GM20431 (cell line): ENCODE measurements at regions not wholly inside any gene's neighbourhood (a gene's known extent, or its start where the extent isn't known, plus 50 kb on each side); places are given as distances from the start of the nearest gene placed in this dataset.
"Not testable (repeated sequence)": the region's sequence is repeated elsewhere in the genome, so short reads cannot be mapped to it uniquely, and the experiment has no call there.

Source experiments
- in situ Hi-C: fragments of 300-500 bp; cut with MseI, MboI; formaldehyde crosslinking; loops from one replicate; pipeline ENCODE4 v1.15.0; 2020; ENCODE audit warnings: low sequenced_read_pairs; ENCODE audit not compliant: unreplicated experiment

DNA sequence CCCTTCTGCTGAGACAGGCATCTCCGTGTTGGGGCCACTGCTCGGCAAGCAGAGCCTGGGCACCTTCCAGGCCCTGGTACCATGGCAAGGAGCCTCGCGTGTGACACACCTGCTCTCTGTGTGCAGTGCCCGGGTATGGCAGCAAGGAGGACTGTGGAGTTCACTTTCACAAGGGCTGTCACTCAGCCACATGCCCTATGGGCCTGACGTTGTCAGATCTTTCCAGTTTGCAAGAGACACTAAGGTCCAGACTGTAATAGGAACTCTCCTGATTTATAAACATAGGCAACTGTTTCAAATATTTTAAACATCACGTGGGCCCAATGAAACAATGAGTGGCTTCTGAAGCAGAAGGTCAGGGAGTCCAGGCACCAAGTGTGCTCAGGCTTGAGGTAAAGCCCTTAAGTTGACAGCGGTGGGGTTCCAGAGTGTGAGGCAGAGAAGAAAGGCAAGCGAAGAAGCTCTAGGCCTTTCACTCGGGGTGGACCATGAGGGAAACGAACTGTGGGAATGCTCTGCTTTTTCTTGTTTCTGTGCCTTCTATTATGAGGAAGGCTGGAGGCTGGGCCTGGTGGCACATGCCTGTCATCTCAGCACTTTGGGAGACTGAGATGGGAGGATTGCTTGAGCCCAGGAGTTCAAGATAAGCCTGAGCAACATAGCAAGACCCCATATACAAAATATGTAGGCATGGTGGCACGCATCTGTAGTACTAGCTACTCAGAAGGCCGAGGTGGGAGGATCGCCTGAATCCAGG is 108.6 kb upstream of the TRIM2 start:
- in situ Hi-C loops, result no loop called here

DNA sequence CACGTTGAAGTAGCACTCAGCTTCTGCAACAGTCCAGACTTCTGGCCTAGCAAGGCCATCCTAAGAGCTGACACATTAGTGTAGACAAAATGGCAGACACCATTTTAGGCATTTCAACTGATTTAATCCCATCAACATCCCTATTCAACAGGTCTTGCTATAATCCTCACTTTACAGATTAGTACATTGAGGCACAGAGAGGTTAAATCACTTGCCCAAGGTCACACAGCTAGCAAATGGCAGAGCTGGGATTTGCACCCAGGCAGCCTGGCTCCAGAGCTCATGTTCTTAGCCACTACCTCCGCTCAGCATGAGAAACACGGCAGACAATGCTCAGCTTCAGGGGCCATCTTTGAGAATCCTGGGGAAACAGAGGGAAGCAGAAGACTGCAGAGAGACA is 107.9 kb upstream of the TRIM2 start:
- in situ Hi-C loops, result no loop called here

DNA sequence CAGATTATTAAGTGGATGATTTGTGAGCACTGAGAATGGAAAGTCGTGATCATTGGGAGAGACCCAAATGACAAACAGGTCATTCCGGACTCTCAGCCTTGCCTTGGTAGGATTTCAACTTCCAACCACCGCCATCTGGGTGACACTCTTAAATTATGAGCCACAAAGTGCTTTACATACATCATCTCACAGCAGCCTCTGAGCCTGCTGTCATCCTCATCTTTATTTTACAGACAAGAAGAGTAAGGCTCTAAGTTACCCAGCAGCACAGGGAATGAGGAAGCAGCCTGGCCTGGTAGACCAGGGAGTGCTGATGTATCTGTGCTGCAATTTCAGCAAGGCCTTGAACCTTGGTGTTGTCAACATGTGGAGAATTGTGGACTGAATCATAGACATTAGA is 105.8 kb upstream of the TRIM2 start:
- in situ Hi-C loops, result no loop called here

DNA sequence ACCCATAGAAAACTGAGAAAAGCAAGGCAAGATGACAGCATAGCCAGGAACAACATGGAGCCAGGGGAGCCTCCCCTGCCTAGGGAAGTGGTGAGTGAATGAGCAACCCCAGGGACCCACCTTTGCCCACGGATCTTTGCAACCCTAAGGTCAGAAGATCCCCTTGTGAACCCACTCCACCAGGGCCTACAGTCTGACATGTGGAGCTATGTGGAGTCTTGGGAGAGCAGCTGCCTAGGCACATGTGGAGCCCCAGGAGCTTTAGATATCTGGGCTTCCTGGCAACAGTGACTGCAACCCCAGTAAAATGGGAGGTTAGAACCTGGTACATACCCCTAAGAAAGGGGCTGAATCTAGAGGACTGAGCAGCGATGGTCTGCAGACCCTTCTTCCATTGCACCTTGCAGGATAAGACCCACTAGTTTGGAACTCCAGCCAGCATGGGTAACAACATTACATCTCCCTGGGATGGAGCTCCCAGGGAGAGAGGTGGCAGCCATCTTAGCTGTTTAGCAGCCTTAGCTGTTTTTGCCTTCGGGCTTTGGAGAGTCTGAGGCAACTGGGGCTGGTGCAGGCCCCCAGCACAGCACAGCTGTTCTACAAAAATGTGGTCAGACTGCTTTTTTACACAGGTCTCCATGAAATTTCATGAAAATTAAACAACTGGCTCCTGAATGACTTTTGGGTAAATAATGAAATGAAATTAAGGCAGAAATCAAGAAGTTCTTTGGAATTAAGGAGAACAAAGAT is 104.7 kb upstream of the TRIM2 start:
- in situ Hi-C loops, result no loop called here

- in situ Hi-C loops, result not testable (repeated sequence)
Measured at GRCh38 chr4:153106736-153107135, 97.5 kb upstream of the TRIM2 start.

- in situ Hi-C loops, result no loop called here
Measured at GRCh38 chr4:153107246-153107645, 97.0 kb upstream of the TRIM2 start.

DNA sequence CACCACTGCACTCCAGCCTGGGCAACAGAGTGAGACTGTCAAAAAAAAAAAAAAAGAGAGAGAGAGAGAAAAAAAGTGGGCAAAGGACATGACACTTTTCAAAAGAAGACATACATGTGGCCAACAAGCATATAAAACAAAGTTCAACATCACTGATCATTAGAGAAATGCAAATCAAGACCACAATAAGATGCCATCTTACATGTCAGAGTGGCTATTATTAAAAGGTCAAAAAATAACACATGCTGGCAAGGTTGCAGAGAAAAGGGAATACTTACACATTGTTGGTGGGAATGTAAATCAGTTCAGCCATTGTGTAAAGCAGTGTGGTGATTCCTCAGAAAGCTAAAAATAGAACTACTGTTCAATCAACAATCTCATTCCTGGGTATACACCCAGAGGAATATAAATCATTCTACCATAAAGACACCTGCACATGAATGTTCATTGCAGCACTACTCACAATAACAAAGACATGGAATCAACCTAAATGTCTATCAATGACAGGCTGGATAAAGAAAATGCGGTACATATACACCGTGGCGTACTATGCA is 94.9 kb upstream of the TRIM2 start:
- in situ Hi-C loops, result no loop called here

GRCh38 chr4:153110739-153111138 is 93.5 kb upstream of the TRIM2 start:
- in situ Hi-C loops, result no loop called here

- in situ Hi-C loops, result no loop called here
Measured at GRCh38 chr4:153111426-153112040, 92.7 kb upstream of the TRIM2 start.

DNA sequence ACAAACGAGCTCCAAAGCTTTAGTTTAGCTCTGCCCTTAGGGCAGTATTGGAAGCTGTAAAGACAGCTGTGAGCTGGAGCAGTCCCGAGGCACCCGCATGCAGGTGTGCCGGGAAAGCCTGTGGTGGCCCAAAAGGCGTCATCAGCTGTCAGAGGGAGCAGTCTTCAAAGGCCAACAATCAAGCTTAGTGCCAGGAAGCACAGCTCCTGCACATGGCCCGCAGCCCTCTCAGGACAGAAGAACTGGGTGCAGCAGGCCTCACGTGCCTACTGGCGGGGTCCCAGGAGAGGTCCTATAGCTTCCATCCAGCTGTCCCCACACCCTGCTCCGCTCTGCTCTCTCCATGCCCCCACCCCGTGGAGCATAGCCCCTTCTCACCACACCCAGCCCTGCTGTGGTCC is 92.2 kb upstream of the TRIM2 start:
- in situ Hi-C loops, result no loop called here

GRCh38 chr4:153113061-153113837 is 91.0 kb upstream of the TRIM2 start:
- in situ Hi-C loops, result no loop called here

GRCh38 chr4:153113838-153114105 is 90.5 kb upstream of the TRIM2 start:
- in situ Hi-C loops, result no loop called here

GRCh38 chr4:153114771-153115321 is 89.4 kb upstream of the TRIM2 start:
- in situ Hi-C loops, result no loop called here

DNA sequence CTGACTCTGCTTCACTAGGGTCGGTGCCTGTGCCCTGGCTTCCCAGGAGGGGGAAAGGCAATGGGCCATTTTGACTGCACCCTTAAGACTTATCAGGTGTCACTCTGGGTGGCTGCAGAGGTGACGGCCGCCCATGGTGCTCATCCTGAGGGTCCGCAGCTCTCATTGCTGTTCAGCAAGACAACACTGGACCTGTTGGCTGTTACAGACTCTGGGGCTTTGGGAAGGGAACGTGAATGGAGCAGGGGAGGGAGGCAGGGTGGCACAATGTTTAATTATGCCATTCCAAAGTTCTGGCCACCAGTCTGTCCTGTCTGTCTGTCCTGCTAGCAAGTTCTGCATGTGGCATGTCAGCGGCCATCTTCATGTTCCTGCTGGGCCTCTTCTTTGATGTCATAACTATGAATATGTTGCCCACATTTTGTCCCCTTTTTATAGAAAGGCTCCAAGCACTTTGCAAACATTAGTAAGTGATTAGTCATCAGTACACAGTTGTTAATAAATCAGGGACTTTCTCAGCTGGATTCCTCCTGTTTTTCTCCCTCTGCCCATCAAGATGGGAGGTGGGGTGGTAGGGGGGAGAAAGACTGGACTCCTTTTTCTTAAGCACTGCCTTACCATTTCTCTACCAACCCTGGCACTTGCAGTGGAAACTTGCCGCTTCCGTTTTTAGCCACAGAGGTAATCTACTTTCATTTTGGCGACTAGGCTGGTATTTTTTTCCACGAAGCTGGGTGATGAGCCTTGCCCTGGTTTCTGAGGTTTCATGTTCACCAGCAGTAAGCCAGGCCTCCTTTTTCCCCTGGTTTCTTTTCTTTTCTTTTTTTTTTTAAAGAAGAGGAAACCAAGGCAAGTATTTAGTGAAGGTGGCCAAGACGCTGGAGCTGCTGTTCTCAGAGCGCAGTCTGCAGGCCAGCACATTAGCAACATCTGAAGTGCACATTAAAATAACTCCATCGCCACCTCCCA is 88.6 kb upstream of the TRIM2 start:
- in situ Hi-C loops, result no loop called here

DNA sequence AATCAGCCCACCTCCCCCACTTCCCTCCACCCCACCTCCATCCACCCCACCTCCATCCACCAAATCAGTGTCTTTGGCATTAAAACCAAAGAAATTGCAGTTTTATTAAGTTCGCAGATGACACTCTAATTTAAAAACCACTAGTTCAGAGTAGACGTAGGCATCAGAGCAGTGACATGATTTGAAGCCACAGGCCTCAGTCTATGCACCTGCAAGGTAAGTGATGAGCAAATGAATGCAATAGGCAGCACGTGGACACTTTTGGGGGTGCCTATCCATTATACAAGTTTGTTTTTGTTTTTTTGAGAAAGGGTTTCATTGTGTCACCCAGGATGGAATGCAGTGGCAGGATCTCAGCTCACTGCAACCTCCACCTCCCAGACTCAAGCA is 88.0 kb upstream of the TRIM2 start:
- in situ Hi-C loops, result no loop called here

GRCh38 chr4:153116801-153117200 is 87.4 kb upstream of the TRIM2 start:
- in situ Hi-C loops, result no loop called here

GRCh38 chr4:153117554-153117953 is 86.7 kb upstream of the TRIM2 start:
- in situ Hi-C loops, result no loop called here

GRCh38 chr4:153119626-153120025 is 84.6 kb upstream of the TRIM2 start:
- in situ Hi-C loops, result loop anchor here (10.0 kb wide), 1 partner anchor 265 kb away; no protein-coding TSS in a partner anchor

GRCh38 chr4:153120235-153120634 is 84.0 kb upstream of the TRIM2 start:
- in situ Hi-C loops, result loop anchor here (10.0 kb wide), 1 partner anchor 265 kb away; no protein-coding TSS in a partner anchor
